HL-60 (cell line): ENCODE measurements at regions not wholly inside any gene's neighbourhood (a gene's known extent, or its start where the extent isn't known, plus 50 kb on each side); places are given as distances from the start of the nearest gene placed in this dataset.

Experiments used
- DNase-seq, 2 experiments: peaks; one replicate each; pipeline ENCODE4 v3.0.0-alpha.2; 2010 to 2020; ENCODE audit warnings: low read depth in 1 of 2, low spot score in 1 of 2
- H3K27ac ChIP-seq: fragments of 250-450 bp; sonication (Bioruptor Pico); replicated peaks from 2 replicates; pipeline ENCODE4 v1.5.1; 2020; ENCODE audit warnings: mild to moderate bottlenecking, moderate library complexity
- H3K27me3 ChIP-seq: fragments of 250-450 bp; sonication (Bioruptor Pico); 2 replicates; pipeline ENCODE4 v1.5.1; 2021; ENCODE audit warnings: mild to moderate bottlenecking, moderate library complexity; ENCODE audit not compliant: insufficient read depth, poor library complexity, severe bottlenecking
- H3K4me3 ChIP-seq: replicated peaks from 2 replicates; pipeline ENCODE4 v1.5.1; 2011; ENCODE audit warnings: mild to moderate bottlenecking, control low read depth, low read length; ENCODE audit not compliant: insufficient read depth
- CTCF ChIP-seq: IDR thresholded peaks from one replicate; pipeline ENCODE4 v1.5.1; 2011; ENCODE audit warnings: low read length, control low read depth, inconsistent platforms; ENCODE audit not compliant: insufficient read depth
- GABPA ChIP-seq: IDR thresholded peaks from 2 replicates; pipeline ENCODE4 v1.6.1; 2012; ENCODE audit warnings: low read depth
- POLR2AphosphoS5 ChIP-seq: IDR thresholded peaks from 2 replicates; pipeline ENCODE4 v1.6.1; 2012; ENCODE audit warnings: low read depth
- REST ChIP-seq: IDR thresholded peaks from 2 replicates; pipeline ENCODE4 v1.6.1; 2012; ENCODE audit warnings: low read depth; ENCODE audit not compliant: insufficient replicate concordance
- SPI1 ChIP-seq: IDR thresholded peaks from 2 replicates; pipeline ENCODE4 v1.6.1; 2012; ENCODE audit warnings: low read depth, mild to moderate bottlenecking, borderline replicate concordance

GRCh38 chr10:42959833-42960232, 117.0 kb upstream of the RET start:
- no peak overlapping the region; the same call in 1 of the 2 replicates for H3K27ac ChIP-seq
- H3K27me3 ChIP-seq: no peaks in the 10 kb centered on the region
- no peak for DNase-seq
- no peak for TF ChIP-seq SPI1
- no peak overlapping the region for H3K4me3 ChIP-seq

GRCh38 chr10:42960491-42960990, 116.3 kb upstream of the RET start:
- no peak for DNase-seq
- no peaks in the 10 kb centered on the region for H3K27me3 ChIP-seq
- H3K4me3 ChIP-seq: no peak overlapping the region
- H3K27ac ChIP-seq: peak overlapping the region; percentile 90
- no peak for TF ChIP-seq POLR2AphosphoS5
- no peak for TF ChIP-seq REST
- no peak for TF ChIP-seq SPI1
- TF ChIP-seq GABPA: no peak
- TF ChIP-seq CTCF: no peak

- no peaks in the 10 kb centered on the region for H3K27me3 ChIP-seq
- H3K4me3 ChIP-seq: no peak overlapping the region
- TF ChIP-seq GABPA (no peak), POLR2AphosphoS5 (no peak), SPI1 (no peak), CTCF (no peak), REST (no peak)
- H3K27ac ChIP-seq: peak overlapping the region; percentile 90
- DNase-seq: no peak
These were observed 115.7 kb upstream of the RET start for GRCh38 chr10:42960991-42961795.

- H3K27me3 ChIP-seq: no peaks in the 10 kb centered on the region
- TF ChIP-seq REST (no peak), GABPA (no peak), POLR2AphosphoS5 (no peak), SPI1 (no peak), CTCF (no peak)
- H3K27ac ChIP-seq: peak overlapping the region; percentile 90
- H3K4me3 ChIP-seq: no peak overlapping the region
- DNase-seq: no peak
These were observed 115.1 kb upstream of the RET start for GRCh38 chr10:42961796-42962109.
